ENCODE measurements at regions not wholly inside any gene's neighbourhood (a gene's known extent, or its start where the extent isn't known, plus 50 kb on each side); places are given as distances from the start of the nearest gene placed in this dataset.

DNA sequence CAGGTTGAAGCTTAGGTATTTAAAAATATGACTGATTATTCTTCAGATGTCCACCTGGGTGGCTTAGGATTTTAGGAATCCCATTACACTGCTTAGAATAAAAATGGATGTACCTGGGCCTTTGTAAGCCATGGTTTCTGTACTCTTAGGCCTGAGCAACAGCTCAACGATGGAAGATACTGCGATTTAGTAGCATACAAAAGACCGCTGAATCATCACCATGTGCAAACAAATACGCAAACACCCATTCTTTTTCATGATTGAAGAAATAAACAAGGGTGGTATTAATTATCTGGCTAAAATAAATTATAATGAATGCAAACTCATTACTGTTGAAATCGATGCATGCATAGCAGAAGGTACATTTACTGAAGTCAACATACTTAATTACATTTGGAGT is 188.9 kb downstream of the ZNF330 start:
- FAIRE-seq (no peak), ATAC-seq (no peak), DNase-seq (no peak)
- H3K4me3 ChIP-seq, result no peak overlapping the region
- H3K4me1 ChIP-seq, result no peaks in the 10 kb centered on the region
- no peaks in the 10 kb centered on the region for H3K27me3 ChIP-seq
- WGBS, 2 donors, result 95% methylated on average over 5 of the region's 5 CpGs
- no peaks in the 10 kb centered on the region for H3K9me3 ChIP-seq
- TF ChIP-seq, protein P1, sequence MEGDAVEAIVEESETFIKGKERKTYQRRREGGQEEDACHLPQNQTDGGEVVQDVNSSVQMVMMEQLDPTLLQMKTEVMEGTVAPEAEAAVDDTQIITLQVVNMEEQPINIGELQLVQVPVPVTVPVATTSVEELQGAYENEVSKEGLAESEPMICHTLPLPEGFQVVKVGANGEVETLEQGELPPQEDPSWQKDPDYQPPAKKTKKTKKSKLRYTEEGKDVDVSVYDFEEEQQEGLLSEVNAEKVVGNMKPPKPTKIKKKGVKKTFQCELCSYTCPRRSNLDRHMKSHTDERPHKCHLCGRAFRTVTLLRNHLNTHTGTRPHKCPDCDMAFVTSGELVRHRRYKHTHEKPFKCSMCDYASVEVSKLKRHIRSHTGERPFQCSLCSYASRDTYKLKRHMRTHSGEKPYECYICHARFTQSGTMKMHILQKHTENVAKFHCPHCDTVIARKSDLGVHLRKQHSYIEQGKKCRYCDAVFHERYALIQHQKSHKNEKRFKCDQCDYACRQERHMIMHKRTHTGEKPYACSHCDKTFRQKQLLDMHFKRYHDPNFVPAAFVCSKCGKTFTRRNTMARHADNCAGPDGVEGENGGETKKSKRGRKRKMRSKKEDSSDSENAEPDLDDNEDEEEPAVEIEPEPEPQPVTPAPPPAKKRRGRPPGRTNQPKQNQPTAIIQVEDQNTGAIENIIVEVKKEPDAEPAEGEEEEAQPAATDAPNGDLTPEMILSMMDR (IDR thresholded peaks at IDR 0.05), result no peak
- no peaks in the 10 kb centered on the region for H3K36me3 ChIP-seq
- intact Hi-C loops (cut with DNase I), result no loop called here
- H3K27ac ChIP-seq, result no peak overlapping the region

DNA sequence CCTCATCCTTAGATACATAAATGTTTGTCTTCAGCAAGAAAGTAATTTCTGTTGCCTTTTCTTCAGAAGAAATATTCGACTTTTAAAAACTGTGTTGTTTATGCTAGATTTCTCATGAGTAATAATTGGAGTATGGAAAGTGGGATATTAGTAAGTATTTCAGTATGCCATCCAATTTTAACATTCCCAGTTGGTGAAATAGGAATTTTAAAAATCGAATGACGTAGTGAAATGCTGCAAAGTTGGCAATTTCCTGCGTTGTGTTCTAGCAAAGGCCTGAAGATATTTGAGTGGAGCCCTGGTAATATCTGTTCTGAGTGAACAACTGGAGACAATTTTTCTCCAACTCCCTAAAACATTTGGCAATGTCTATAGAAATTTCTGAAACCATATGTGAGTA is 190.1 kb downstream of the ZNF330 start:
- WGBS, 2 donors, result 83 to 93% methylated on average over 4 of the region's 4 CpGs
- Histone ChIP-seq H3K9me3 (no peaks in the 10 kb centered on the region), H3K4me1 (no peaks in the 10 kb centered on the region), H3K27me3 (no peaks in the 10 kb centered on the region), H3K27ac (no peak overlapping the region), H3K36me3 (no peaks in the 10 kb centered on the region), H3K4me3 (no peak overlapping the region)
- FAIRE-seq (no peak), ATAC-seq (no peak), DNase-seq (no peak)
- intact Hi-C loops (cut with DNase I), result no loop called here
- TF ChIP-seq, protein P1 (IDR thresholded peaks at IDR 0.05), result no peak

DNA sequence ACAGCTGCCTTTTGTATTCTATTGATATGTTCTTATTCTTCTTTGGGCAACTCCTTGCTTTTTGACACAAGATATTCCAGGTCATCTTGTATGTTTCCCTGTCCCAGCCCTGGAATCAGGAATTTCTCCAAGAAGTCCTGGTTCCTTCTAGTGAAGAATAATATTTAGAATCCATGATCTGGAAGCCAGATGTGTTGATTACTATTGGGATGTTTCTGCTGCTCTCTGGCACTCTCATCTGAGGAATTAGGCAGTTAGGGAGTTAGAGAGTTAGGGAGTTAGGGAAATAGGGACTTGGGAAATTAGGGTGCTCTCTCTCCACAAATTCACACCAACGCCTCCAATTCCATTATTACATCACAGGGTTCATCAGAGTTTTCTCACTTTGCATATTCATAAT is 191.2 kb downstream of the ZNF330 start:
- no peaks in the 10 kb centered on the region for H3K4me1 ChIP-seq
- 96 to 100% methylated on average over 1 of the region's 1 CpG for WGBS, 2 donors
- H3K27ac ChIP-seq, result no peak overlapping the region
- H3K9me3 ChIP-seq, result no peaks in the 10 kb centered on the region
- no peaks in the 10 kb centered on the region for H3K36me3 ChIP-seq
- ATAC-seq, result no peak
- no peak for FAIRE-seq
- intact Hi-C loops (cut with DNase I), result no loop called here
- TF ChIP-seq, protein P1 (IDR thresholded peaks at IDR 0.05), result no peak
- no peaks in the 10 kb centered on the region for H3K27me3 ChIP-seq
- H3K4me3 ChIP-seq, result no peak overlapping the region
- DNase-seq, result no peak

DNA sequence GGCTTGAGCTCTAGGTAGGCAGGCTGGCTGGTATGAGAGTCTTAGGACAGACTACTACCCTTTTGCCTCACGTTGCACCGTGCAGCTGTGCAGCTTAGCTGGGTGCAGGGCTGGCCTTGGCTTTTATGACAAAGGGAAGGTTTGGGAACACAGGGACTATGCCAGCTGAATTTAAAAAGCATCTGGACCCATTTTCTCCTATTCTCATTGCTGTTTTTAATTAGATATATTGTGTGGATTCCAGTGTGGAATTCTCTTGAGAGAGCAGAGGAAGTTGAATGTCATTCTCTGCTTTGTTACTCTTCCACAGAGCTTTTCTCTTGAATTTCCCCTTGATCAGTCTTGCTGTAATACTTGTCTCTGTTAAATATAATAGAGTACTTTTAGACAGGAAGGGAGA is 192.7 kb downstream of the ZNF330 start:
- FAIRE-seq (no peak), DNase-seq (no peak), ATAC-seq (no peak)
- TF ChIP-seq, protein P1 (IDR thresholded peaks at IDR 0.05), result no peak
- WGBS, 2 donors, result 75 to 85% methylated on average over 2 of the region's 2 CpGs
- no peaks in the 10 kb centered on the region for H3K9me3 ChIP-seq
- intact Hi-C loops (cut with DNase I), result no loop called here
- no peak overlapping the region for H3K27ac ChIP-seq
- no peaks in the 10 kb centered on the region for H3K4me1 ChIP-seq
- H3K4me3 ChIP-seq, result no peak overlapping the region
- H3K27me3 ChIP-seq, result no peaks in the 10 kb centered on the region
- H3K36me3 ChIP-seq, result no peaks in the 10 kb centered on the region

DNA sequence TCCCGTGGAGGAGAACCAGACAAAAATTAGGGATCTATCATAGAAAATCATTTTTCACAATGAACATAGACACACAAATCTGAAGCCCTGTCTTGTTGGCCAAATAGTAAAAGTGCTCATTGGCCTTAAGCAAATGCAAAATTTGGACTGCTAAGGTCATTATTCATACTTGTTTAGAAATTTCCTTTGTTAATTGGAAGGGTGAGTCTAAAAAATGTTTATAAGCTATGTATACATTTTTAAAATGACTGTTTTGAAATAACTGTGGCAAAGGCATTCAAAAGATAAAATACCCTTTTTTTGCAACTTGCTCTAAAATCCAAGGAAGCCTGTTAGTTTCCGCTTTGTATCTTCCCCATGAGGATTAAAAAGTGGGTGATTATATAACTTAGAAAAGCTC is 195.0 kb downstream of the ZNF330 start:
- no peak overlapping the region for H3K4me3 ChIP-seq
- FAIRE-seq, result no peak
- ATAC-seq, result no peak
- 83 to 87% methylated on average over 2 of the region's 2 CpGs for WGBS, 2 donors
- TF ChIP-seq, protein P1 (IDR thresholded peaks at IDR 0.05), result no peak
- H3K27ac ChIP-seq, result no peak overlapping the region
- H3K9me3 ChIP-seq, result no peaks in the 10 kb centered on the region
- H3K4me1 ChIP-seq, result no peaks in the 10 kb centered on the region
- H3K27me3 ChIP-seq, result no peaks in the 10 kb centered on the region
- no peaks in the 10 kb centered on the region for H3K36me3 ChIP-seq
- intact Hi-C loops (cut with DNase I), result no loop called here
- DNase-seq, result no peak
